Muscle of leg (tissue), 3 donors: ENCODE measurements at regions not wholly inside any gene's neighbourhood (a gene's known extent, or its start where the extent isn't known, plus 50 kb on each side); places are given as distances from the start of the nearest gene placed in this dataset.
A peak's percentile ranks its signal among the peaks of the same experiment; 100 is the strongest.

Experiments used
- DNase-seq: peaks from one replicate; pipeline ENCODE4 v3.0.0; 2013
- H3K27ac ChIP-seq: one replicate; pipeline ENCODE4 v1.5.1; 2013; ENCODE audit warnings: mild to moderate bottlenecking, low read length, control low read depth
- H3K27me3 ChIP-seq: one replicate; pipeline ENCODE4 v1.6.1; 2013; ENCODE audit warnings: low read length; ENCODE audit not compliant: control insufficient read depth, insufficient read depth
- H3K36me3 ChIP-seq: one replicate; pipeline ENCODE4 v1.6.1; 2013; ENCODE audit warnings: low read length; ENCODE audit not compliant: control insufficient read depth, insufficient read depth
- H3K4me1 ChIP-seq: one replicate; pipeline ENCODE4 v1.6.1; 2013; ENCODE audit warnings: low read length; ENCODE audit not compliant: control insufficient read depth, insufficient read depth
- H3K4me3 ChIP-seq: one replicate; pipeline ENCODE4 v1.5.1; 2013; ENCODE audit warnings: low read length, control low read depth
- H3K9me3 ChIP-seq: replicated peaks from 2 replicates; pipeline ENCODE4 v1.6.1; 2013; ENCODE audit warnings: low read depth, low read length; ENCODE audit not compliant: control insufficient read depth
- WGBS: methylation state at CpG from one replicate; pipeline ENCODE4 v1.1.5; 2013; ENCODE audit warnings: missing lambda C conversion rate; ENCODE audit not compliant: insufficient coverage; 5-methylcytosine and 5-hydroxymethylcytosine counted together

DNA sequence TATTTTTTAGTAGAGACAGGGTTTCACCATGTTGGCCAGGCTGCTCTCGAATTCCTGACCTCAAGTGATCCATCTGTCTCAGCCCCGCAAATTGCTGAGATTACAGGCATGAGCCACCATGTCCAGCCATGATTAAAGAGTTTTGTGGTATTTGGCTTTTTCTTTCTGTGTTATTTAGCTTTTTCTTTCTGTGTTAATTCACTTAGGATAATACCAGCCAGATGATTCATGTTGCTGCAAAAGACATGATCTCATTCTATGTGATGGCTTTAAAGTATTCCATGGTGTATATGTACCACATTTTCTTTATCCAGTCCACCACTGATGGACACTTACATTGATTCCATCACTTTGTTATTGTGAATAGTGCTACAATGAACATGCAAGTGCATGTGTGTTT lies 1135.2 kb downstream of the AMY1C start:
- no peak overlapping the region for H3K4me3 ChIP-seq
- H3K36me3 ChIP-seq, result no peaks in the 10 kb centered on the region
- H3K27me3 ChIP-seq, result no peaks in the 10 kb centered on the region
- WGBS, result 71% methylated on average over 2 of the region's 2 CpGs
- H3K4me1 ChIP-seq, result no peaks in the 10 kb centered on the region
- DNase-seq, result no peak
- no peak overlapping the region for H3K27ac ChIP-seq
- H3K9me3 ChIP-seq, result no peaks in the 10 kb centered on the region

DNA sequence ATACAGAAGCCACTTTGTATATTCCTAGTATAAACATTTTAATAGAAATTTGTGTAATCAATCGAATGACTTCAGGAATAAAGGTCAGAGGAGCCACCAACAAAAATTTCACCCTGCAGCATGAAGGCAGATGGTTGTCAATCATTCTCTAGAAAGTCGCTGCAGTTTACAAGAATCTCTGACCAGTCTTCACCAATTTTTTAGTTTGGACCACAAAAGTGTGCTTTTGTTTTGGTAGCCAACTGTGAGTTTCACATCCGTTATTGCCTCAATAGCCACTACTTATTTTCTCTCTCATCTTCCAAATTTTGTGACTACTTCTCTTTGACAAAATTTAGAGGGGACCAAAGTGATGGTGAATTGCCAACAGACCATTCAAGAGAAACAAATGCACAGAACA lies 1155.6 kb downstream of the AMY1C start:
- no peaks in the 10 kb centered on the region for H3K9me3 ChIP-seq
- H3K4me3 ChIP-seq, result no peak overlapping the region
- no peaks in the 10 kb centered on the region for H3K4me1 ChIP-seq
- WGBS, result no CpG with 5 or more reads among the region's 3 CpGs
- DNase-seq, result no peak
- no peaks in the 10 kb centered on the region for H3K27me3 ChIP-seq
- H3K36me3 ChIP-seq, result no peaks in the 10 kb centered on the region
- no peak overlapping the region for H3K27ac ChIP-seq

GRCh38 chr1:104906141-104906540 lies 1156.4 kb downstream of the AMY1C start:
- Histone ChIP-seq H3K4me3 (no peak overlapping the region), H3K36me3 (no peaks in the 10 kb centered on the region), H3K27me3 (no peaks in the 10 kb centered on the region), H3K9me3 (no peaks in the 10 kb centered on the region), H3K27ac (no peak overlapping the region), H3K4me1 (no peaks in the 10 kb centered on the region)
- peak; percentile 5 for DNase-seq
- no CpG with 5 or more reads among the region's 2 CpGs for WGBS

DNA sequence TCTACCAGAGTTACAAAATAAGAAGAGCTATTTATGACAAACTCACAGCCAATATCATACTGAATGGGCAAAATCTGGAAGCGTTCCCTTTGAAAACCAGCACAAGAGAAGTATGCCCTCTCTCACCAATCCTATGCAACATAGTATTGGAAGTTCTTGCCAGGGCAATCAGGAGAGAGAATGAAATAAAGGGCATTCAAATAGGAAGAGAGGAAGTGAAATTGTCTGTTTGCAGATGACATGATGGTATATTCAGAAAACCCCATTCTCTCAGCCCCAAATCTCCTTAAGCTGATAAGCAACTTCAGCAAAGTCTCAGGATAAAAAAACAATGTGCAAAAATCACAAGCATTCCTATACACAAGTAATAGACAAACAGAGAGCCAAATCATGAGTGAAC lies 1169.5 kb downstream of the AMY1C start:
- no peaks in the 10 kb centered on the region for H3K27me3 ChIP-seq
- no peak for DNase-seq
- no peak overlapping the region for H3K27ac ChIP-seq
- no peak overlapping the region for H3K4me3 ChIP-seq
- H3K9me3 ChIP-seq, result peaks cover 3% of the 10 kb centered on the region
- no peaks in the 10 kb centered on the region for H3K36me3 ChIP-seq
- WGBS, result no CpG with 5 or more reads among the region's 1 CpG
- H3K4me1 ChIP-seq, result no peaks in the 10 kb centered on the region

GRCh38 chr1:104921525-104921924 lies 1171.8 kb downstream of the AMY1C start:
- Histone ChIP-seq H3K36me3 (no peaks in the 10 kb centered on the region), H3K9me3 (peaks cover 3% of the 10 kb centered on the region), H3K4me1 (no peaks in the 10 kb centered on the region), H3K4me3 (no peak overlapping the region), H3K27ac (no peak overlapping the region), H3K27me3 (no peaks in the 10 kb centered on the region)
- DNase-seq, result peak; percentile 16

DNA sequence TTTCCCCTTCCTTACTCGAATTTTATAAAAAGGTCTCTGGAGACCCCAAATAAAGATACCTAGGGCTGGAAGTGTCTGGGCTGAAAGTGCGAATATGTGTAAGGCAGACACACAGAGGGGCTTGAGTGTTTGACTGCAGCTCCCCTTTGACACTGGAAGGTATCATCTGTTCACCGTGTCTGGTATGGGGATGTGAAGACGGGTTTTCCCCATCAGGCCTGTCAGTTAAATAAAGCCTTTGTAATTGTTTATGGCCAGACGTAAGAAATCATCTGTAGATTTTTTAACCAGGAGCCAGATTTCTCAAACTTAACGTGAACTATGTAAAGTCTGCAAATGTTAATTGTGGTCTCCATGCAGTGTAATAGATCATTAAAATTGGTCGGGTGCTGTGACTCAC lies 1173.4 kb downstream of the AMY1C start:
- no peaks in the 10 kb centered on the region for H3K36me3 ChIP-seq
- no peak overlapping the region for H3K4me3 ChIP-seq
- peaks cover 4% of the 10 kb centered on the region for H3K9me3 ChIP-seq
- H3K27ac ChIP-seq, result no peak overlapping the region
- WGBS, result 73% methylated on average over 2 of the region's 7 CpGs
- no peaks in the 10 kb centered on the region for H3K4me1 ChIP-seq
- no peak for DNase-seq
- no peaks in the 10 kb centered on the region for H3K27me3 ChIP-seq

DNA sequence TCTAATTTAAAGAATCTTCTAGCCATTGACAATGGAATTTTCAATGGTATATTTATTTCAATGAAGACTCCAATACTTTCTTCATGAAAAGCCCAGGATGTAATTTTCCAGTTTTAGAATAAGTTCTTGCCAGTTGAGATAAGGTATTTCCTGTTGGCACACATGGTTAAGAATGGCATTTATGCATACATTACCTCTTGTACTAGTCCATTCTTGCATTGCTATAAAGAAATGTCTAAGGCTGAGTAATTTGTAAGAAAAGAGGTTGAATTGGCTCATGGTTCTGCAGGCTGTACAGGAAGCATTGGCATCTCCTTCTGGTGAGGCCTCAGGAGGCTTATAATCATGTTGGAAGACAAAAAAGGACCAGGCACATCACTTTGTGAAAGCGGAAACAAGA lies 1179.6 kb downstream of the AMY1C start:
- Histone ChIP-seq H3K4me3 (no peak overlapping the region), H3K4me1 (no peaks in the 10 kb centered on the region), H3K36me3 (no peaks in the 10 kb centered on the region), H3K27ac (no peak overlapping the region), H3K27me3 (no peaks in the 10 kb centered on the region), H3K9me3 (peaks cover 10% of the 10 kb centered on the region)
- no CpG with 5 or more reads among the region's 1 CpG for WGBS
- DNase-seq, result no peak

DNA sequence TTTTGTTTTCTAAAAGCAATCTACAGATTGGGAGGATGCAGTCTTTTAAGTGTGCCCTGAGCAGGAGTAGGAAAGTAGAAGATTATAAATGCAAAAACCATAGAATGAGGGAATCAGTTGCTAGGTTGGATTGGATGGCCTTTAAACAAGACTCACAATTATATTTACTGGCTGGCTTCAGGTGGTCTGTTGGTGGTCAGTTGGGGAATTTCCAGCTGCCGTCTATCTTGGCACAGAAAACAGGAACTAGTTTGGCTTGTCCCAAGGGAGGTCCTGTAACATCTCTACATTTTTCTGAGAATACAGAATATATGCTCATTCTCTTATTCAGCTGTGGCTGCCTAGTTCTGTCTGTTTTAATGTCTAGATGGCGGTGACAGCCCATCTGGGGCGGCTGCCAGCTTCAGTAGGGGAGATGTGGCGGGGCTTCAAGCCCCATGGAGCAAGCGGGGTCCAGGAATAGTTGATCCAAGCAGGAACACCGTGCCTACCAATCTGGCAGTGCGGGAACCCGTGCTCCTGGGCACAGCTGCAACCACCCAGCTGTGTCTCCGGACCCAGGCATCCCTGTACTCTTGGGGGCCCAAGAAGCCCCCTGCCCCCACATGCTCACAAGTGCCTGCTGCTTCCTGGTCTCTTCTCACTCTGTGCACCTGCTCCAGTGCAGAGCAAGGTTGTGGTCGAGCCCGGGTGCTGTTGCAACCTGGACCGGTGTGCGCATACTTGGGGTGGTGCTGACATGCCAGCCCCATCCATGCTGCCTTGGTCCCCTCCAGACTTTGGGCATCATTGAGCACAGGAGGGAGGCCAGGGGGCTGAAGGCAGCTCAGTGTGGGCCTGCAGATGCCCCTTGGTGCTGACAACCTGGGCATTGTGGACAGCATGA lies 1182.6 kb downstream of the AMY1C start:
- Histone ChIP-seq H3K27me3 (no peaks in the 10 kb centered on the region), H3K27ac (no peak overlapping the region), H3K4me1 (no peaks in the 10 kb centered on the region), H3K9me3 (peaks cover 10% of the 10 kb centered on the region), H3K4me3 (no peak overlapping the region), H3K36me3 (no peaks in the 10 kb centered on the region)
- DNase-seq, result no peak
- WGBS, result 86% methylated on average over 12 of the region's 13 CpGs

DNA sequence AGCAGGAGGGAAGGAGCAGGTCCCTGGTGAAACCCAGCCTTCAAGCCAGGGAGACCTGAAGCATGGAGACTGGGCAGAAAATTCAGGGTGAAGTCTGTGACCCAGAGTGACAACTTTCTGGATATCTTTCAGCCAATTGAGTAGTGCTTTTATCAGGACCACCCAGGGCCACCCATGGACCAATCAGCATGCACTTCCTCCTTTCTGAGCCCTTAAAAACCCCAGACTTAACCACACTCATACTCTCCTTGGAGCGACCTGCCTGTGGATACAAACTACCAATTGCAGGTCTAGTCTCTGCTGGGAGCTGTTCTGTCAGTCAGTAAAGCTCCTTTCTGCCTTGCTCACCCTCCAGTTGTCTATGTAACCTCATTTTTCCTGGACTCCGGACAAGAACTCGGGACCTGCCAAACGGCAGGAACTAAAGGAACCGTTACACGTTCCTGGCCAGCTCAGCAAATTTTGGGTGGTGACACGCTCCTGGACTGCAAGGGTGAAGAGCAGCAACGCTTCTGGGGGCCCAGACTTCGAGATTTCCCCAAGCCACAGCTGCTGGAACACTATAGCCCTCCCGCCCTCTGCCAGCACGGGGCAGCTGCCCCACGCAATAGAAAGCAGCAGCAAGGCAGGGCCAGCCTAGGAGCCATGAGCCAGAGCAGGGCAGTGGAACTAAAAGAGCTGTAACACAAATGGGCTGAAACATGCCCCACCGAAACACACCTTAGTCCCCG lies 1183.4 kb downstream of the AMY1C start:
- DNase-seq, result peak; percentile 1
- Histone ChIP-seq H3K9me3 (peaks cover 8% of the 10 kb centered on the region), H3K27ac (no peak overlapping the region), H3K4me1 (no peaks in the 10 kb centered on the region), H3K36me3 (no peaks in the 10 kb centered on the region), H3K27me3 (no peaks in the 10 kb centered on the region), H3K4me3 (no peak overlapping the region)
- WGBS, result 67% methylated on average over 12 of the region's 14 CpGs

DNA sequence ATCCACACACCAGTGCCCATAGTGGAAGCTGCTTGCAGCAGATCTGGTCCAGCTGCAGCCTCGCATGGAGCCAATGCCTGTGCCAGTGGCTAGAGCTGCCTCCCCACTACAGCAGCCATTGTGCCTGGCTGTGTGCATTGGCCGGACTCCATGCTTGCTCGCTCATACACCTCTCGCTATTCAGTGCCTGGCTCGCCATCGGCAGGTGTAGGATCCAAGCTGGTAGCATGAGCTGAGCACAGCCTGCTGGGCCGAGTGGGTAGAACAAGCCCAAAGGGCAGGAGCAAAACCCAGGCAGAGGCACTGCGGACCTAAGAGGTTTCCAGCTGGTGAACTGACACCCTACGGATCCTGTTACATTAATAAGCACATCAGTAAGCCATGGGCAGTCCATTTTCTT lies 1184.1 kb downstream of the AMY1C start:
- no peaks in the 10 kb centered on the region for H3K36me3 ChIP-seq
- H3K4me3 ChIP-seq, result no peak overlapping the region
- peaks cover 7% of the 10 kb centered on the region for H3K9me3 ChIP-seq
- 90% methylated on average over 6 of the region's 9 CpGs for WGBS
- no peak overlapping the region for H3K27ac ChIP-seq
- H3K27me3 ChIP-seq, result no peaks in the 10 kb centered on the region
- no peaks in the 10 kb centered on the region for H3K4me1 ChIP-seq
- no peak for DNase-seq
